Osteocyte (in vitro differentiated cells): ENCODE measurements at regions not wholly inside any gene's neighbourhood (a gene's known extent, or its start where the extent isn't known, plus 50 kb on each side); places are given as distances from the start of the nearest gene placed in this dataset.

Experiments used
- DNase-seq: peaks from one replicate; pipeline ENCODE4 v3.0.0; 2021; ENCODE audit warnings: mixed read lengths; ENCODE audit not compliant: unreplicated experiment; ENCODE audit errors: extremely low spot score
- H3K27ac Mint-ChIP-seq: one replicate; pipeline ENCODE4 v1.8.0; 2021; ENCODE audit warnings: mild to moderate bottlenecking, mixed read lengths; ENCODE audit not compliant: unreplicated experiment
- H3K27me3 Mint-ChIP-seq: one replicate; pipeline ENCODE4 v1.8.0; 2021; ENCODE audit warnings: mixed read lengths; ENCODE audit not compliant: unreplicated experiment
- H3K36me3 Mint-ChIP-seq: one replicate; pipeline ENCODE4 v1.8.0; 2021; ENCODE audit warnings: mixed read lengths; ENCODE audit not compliant: unreplicated experiment
- H3K4me1 Mint-ChIP-seq: one replicate; pipeline ENCODE4 v1.8.0; 2021; ENCODE audit warnings: mixed read lengths; ENCODE audit not compliant: unreplicated experiment
- H3K4me3 Mint-ChIP-seq: one replicate; pipeline ENCODE4 v1.8.0; 2021; ENCODE audit warnings: mild to moderate bottlenecking, moderate library complexity, mixed read lengths; ENCODE audit not compliant: unreplicated experiment
- H3K9me3 Mint-ChIP-seq: one replicate; pipeline ENCODE4 v1.8.0; 2021; ENCODE audit warnings: mixed read lengths; ENCODE audit not compliant: unreplicated experiment
- TF ChIP-seq, protein P1 (sequence below): fragments of 200-600 bp; sonication (generic); IDR thresholded peaks from 2 replicates; pipeline ENCODE4 v1.5.0; 2021; ENCODE audit warnings: antibody characterized with exemption, mild to moderate bottlenecking, moderate library complexity

DNA sequence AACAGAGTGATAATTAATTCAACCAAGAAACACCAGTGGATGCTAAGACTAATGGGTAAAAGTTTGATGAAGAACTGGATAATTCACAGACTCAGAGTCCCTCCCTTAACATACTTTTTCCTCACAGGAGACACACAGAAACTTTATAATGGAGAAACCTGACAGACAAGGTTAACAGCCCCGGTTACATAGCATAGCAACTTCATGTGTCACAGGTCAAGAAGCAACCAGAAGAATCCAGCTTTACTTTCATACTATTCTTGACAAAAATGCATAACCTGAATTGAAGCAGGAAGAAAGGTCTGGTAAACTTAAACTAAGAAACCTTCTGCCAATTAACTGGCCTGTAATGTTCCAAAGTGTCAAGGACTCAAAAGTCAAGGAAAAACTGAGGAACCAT is 375.9 kb downstream of the RNF144B start:
- H3K4me1 Mint-ChIP-seq, result no peaks in the 10 kb centered on the region
- H3K36me3 Mint-ChIP-seq, result no peaks in the 10 kb centered on the region
- TF ChIP-seq, protein P1, sequence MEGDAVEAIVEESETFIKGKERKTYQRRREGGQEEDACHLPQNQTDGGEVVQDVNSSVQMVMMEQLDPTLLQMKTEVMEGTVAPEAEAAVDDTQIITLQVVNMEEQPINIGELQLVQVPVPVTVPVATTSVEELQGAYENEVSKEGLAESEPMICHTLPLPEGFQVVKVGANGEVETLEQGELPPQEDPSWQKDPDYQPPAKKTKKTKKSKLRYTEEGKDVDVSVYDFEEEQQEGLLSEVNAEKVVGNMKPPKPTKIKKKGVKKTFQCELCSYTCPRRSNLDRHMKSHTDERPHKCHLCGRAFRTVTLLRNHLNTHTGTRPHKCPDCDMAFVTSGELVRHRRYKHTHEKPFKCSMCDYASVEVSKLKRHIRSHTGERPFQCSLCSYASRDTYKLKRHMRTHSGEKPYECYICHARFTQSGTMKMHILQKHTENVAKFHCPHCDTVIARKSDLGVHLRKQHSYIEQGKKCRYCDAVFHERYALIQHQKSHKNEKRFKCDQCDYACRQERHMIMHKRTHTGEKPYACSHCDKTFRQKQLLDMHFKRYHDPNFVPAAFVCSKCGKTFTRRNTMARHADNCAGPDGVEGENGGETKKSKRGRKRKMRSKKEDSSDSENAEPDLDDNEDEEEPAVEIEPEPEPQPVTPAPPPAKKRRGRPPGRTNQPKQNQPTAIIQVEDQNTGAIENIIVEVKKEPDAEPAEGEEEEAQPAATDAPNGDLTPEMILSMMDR, result no peak

DNA sequence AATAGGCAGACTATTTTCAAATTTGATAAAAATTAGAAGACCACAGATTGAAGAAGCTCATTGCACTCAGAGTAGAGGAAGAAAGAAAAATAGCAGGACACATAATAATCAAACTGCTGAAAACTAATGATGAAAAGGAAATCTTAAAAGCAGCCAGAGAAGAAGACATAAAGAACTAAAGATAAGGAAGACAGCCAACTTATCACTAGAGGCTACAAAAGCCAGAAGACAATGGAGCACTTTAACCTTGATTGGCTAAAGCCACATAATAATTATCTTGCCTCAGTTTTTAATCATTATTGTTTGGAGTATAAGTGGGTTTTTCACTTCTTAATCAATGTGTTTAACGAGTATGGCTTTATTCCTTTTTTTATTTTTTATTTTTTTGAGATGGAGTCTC is 397.6 kb downstream of the RNF144B start:
- no peak overlapping the region for H3K27ac Mint-ChIP-seq
- DNase-seq, result no peak
- H3K27me3 Mint-ChIP-seq, result peaks cover 9% of the 10 kb centered on the region
- TF ChIP-seq, protein P1, result no peak
- H3K4me3 Mint-ChIP-seq, result no peak overlapping the region
- H3K4me1 Mint-ChIP-seq, result no peaks in the 10 kb centered on the region
- H3K9me3 Mint-ChIP-seq, result peaks cover 10% of the 10 kb centered on the region
- no peaks in the 10 kb centered on the region for H3K36me3 Mint-ChIP-seq

More for the DNA sequence above, 375.9 kb downstream of the RNF144B start:
- peaks cover 7% of the 10 kb centered on the region for H3K9me3 Mint-ChIP-seq
- H3K27me3 Mint-ChIP-seq, result peaks cover 3% of the 10 kb centered on the region
- H3K4me3 Mint-ChIP-seq, result no peak overlapping the region
- H3K27ac Mint-ChIP-seq, result no peak overlapping the region
- DNase-seq, result no peak

DNA sequence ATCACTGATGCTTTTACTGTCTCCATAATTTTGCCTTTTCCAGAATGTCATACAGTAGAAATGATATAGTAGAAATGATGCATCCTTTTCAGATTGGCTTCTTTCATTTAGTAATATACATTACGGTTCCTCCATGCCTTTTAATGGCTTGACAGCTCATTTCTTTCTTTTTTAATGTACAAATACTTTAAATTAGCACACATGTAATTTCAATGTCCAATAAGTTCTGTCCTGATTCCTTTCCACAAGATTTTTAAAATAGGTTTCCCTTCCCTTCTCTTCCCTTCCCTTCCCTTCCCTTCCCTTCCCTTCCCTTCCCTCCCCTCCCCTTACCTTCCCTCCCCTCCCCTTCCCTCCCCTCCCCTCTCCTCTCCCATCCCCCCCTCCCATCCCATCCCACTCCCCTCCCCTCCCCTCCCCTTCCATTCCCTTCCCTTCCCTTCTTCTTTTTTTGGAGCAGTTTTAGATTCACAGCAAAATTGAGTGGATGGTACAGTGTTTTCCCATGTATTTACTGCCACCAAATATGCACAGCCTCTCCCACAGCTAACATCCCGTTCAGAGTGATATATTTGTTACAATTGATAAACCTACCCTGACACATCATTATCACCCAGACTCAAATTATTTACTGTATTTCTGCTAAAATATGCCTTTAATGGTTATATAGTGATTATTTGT is 398.8 kb downstream of the RNF144B start:
- no peaks in the 10 kb centered on the region for H3K36me3 Mint-ChIP-seq
- no peak overlapping the region for H3K27ac Mint-ChIP-seq
- no peak overlapping the region for H3K4me3 Mint-ChIP-seq
- DNase-seq, result no peak
- TF ChIP-seq, protein P1, result no peak
- no peaks in the 10 kb centered on the region for H3K4me1 Mint-ChIP-seq
- peaks cover 10% of the 10 kb centered on the region for H3K9me3 Mint-ChIP-seq
- H3K27me3 Mint-ChIP-seq, result peaks cover 9% of the 10 kb centered on the region

DNA sequence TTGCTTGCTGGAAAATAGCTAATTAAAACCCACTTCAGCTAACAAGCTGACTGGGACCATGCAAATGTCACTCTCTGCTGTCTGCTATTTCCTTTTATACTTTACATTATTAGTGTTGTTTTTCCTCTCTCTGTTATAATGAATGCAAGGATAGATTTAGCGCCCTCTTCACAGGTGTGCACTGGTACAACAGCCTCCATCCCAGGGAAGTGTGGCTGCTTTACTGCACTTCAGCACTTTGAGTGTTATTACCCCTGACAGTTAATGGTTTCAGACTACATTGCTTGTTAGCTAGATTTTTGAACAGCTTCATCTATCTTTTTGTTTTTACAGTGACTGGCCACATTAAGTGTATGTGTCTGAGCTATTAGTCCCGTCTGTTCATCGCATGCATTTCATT is 405.7 kb downstream of the RNF144B start:
- Mint-ChIP-seq H3K27me3 (no peaks in the 10 kb centered on the region), H3K9me3 (no peaks in the 10 kb centered on the region), H3K36me3 (no peaks in the 10 kb centered on the region), H3K27ac (no peak overlapping the region), H3K4me3 (no peak overlapping the region), H3K4me1 (no peaks in the 10 kb centered on the region)
- DNase-seq, result no peak
- TF ChIP-seq, protein P1, result no peak

DNA sequence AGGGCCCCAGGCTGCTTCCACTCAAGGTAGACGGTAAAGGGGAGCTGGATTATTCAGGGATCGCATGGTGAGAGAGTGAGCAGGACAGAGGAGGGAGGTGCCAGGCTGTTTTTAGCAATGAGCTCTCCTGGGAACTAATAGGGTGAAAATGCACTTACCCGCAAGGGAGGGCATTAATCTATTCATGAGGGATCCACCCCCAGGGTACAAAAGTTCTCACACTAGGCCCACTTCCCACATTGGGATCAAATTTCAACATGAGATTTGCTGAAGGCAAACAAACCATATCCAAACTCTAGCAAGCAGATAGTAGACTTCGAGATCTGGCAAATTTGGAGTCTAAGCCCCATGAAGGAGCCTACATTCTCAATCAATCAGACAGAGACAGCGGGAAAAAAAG is 408.6 kb downstream of the RNF144B start:
- H3K4me1 Mint-ChIP-seq, result no peaks in the 10 kb centered on the region
- no peaks in the 10 kb centered on the region for H3K36me3 Mint-ChIP-seq
- H3K27me3 Mint-ChIP-seq, result no peaks in the 10 kb centered on the region
- no peak overlapping the region for H3K27ac Mint-ChIP-seq
- no peak for DNase-seq
- TF ChIP-seq, protein P1, result no peak
- H3K9me3 Mint-ChIP-seq, result no peaks in the 10 kb centered on the region
- no peak overlapping the region for H3K4me3 Mint-ChIP-seq
